Stomach (tissue), 8 donors: ENCODE measurements at regions not wholly inside any gene's neighbourhood (a gene's known extent, or its start where the extent isn't known, plus 50 kb on each side); places are given as distances from the start of the nearest gene placed in this dataset.

ENCODE experiments used
- DNase-seq, 2 donors: peaks; one replicate each; pipeline versions ENCODE4 v3.0.0 to v3.0.0-alpha.2; 2013 to 2019
- H3K27ac ChIP-seq, 5 donors: fragments of 200-600 bp in 4 of 5; sonication (generic) in 4 of 5; one replicate each; pipeline ENCODE4 v1.5.1; 2013 to 2019; ENCODE audit warnings: mild to moderate bottlenecking in 1 of 5, moderate library complexity in 1 of 5
- H3K27me3 ChIP-seq, 3 donors: fragments of 200-600 bp; sonication (generic); one replicate each; pipeline ENCODE4 v1.5.1; 2017 to 2019; ENCODE audit warnings: mixed run types in 1 of 3
- H3K36me3 ChIP-seq, 4 donors: fragments of 200-600 bp; sonication (generic); 1 replicate in 3 of 4; 2 replicates in 1 of 4; pipeline ENCODE4 v1.5.1; 2016 to 2019
- H3K4me1 ChIP-seq, 4 donors: fragments of 200-600 bp; sonication (generic); one replicate each; pipeline ENCODE4 v1.5.1; 2016 to 2019
- H3K4me3 ChIP-seq, 4 donors: fragments of 200-600 bp; sonication (generic) in 3 of 4; one replicate each; pipeline ENCODE4 v1.5.1; 2016 to 2019; ENCODE audit warnings: mild to moderate bottlenecking in 1 of 4
- H3K9me3 ChIP-seq, 4 donors: fragments of 200-600 bp; sonication (generic); one replicate each; pipeline ENCODE4 v1.5.1; 2016 to 2019
- EP300 ChIP-seq: sonication (generic); formaldehyde crosslinking; IDR thresholded peaks from one replicate; pipeline ENCODE4 v1.6.1; 2017; ENCODE audit warnings: antibody characterized with exemption
- POLR2A ChIP-seq, 4 donors: fragments of 450-650 bp; IDR thresholded peaks; one replicate each; pipeline ENCODE4 v1.6.1; 2016; ENCODE audit warnings: antibody characterized with exemption in 4 of 4, control low read depth in 2 of 4, mild to moderate bottlenecking in 1 of 4, moderate library complexity in 1 of 4
- POLR2AphosphoS5 ChIP-seq, 3 donors: sonication (generic); formaldehyde crosslinking; IDR thresholded peaks; one replicate each; pipeline ENCODE4 v1.6.1; 2016; ENCODE audit warnings: antibody characterized with exemption in 3 of 3
- WGBS, 5 donors: extraction: QIAGEN DNeasy Blood & Tissue Kit in 3 of 5; methylation state at CpG; one replicate each; pipeline versions ENCODE4 v1.1.5 to v1.1.7; 2013 to 2018; 5-methylcytosine and 5-hydroxymethylcytosine counted together
- intact Hi-C: fragments of 100-400 bp; cut with DNase I; formaldehyde crosslinking; loops from one replicate; pipeline ENCODE4 v1.15.1; 2023; ENCODE audit warnings: low total_unique reads
- TF ChIP-seq, protein P1 (sequence below), 7 experiments: fragments of 450-650 bp in 4 of 7; fragments of 200-600 bp in 3 of 7; sonication (generic) in 3 of 7; IDR thresholded peaks; one replicate each; pipeline ENCODE4 v1.5.1; 2016 to 2019; ENCODE audit warnings: antibody characterized with exemption in 7 of 7, control low read depth in 2 of 7, mild to moderate bottlenecking in 1 of 7
- donor health status: healthy with polysubstance abuse.
- donor health status: Bipolar disorder and iron deficiency.
- donor health status: healthy.

DNA sequence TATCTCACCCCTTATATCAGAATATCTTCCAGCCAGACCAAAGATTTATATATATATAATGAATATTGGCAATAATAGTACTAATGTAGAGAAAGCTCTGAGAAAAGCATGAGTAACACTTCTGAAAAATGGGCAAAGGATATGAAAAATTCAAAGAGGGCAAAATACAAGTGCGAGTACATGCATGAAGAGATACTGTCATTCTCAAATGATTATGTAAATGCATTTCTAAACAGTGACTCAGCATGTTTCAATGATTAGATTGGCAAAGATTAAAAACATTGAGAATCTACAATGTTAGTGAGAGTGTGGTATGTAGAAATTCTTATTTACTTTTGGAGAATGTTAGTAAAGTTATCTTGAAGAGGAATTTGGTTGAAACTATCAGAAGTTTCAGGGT, 118.3 kb upstream of the NEDD4L start:
- intact Hi-C loops: no loop called here
- H3K36me3 ChIP-seq: no peaks in the 10 kb centered on the region
- TF ChIP-seq, protein P1, sequence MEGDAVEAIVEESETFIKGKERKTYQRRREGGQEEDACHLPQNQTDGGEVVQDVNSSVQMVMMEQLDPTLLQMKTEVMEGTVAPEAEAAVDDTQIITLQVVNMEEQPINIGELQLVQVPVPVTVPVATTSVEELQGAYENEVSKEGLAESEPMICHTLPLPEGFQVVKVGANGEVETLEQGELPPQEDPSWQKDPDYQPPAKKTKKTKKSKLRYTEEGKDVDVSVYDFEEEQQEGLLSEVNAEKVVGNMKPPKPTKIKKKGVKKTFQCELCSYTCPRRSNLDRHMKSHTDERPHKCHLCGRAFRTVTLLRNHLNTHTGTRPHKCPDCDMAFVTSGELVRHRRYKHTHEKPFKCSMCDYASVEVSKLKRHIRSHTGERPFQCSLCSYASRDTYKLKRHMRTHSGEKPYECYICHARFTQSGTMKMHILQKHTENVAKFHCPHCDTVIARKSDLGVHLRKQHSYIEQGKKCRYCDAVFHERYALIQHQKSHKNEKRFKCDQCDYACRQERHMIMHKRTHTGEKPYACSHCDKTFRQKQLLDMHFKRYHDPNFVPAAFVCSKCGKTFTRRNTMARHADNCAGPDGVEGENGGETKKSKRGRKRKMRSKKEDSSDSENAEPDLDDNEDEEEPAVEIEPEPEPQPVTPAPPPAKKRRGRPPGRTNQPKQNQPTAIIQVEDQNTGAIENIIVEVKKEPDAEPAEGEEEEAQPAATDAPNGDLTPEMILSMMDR (IDR thresholded peaks at IDR 0.05): no peak
- TF ChIP-seq POLR2AphosphoS5 (IDR thresholded peaks at IDR 0.05) (no peak), POLR2A (IDR thresholded peaks at IDR 0.05) (no peak), EP300 (no peak)
- no peaks in the 10 kb centered on the region for H3K9me3 ChIP-seq
- DNase-seq: no peak
- no peak overlapping the region for H3K4me3 ChIP-seq
- no peaks in the 10 kb centered on the region for H3K27me3 ChIP-seq
- peaks cover 0 to 5% (median 2%) of the 10 kb centered on the region in 4 donors for H3K4me1 ChIP-seq
- H3K27ac ChIP-seq: no peak overlapping the region
- 69 to 88% (median 74%) methylated on average over 1 of the region's 1 CpG for WGBS, 5 donors

DNA sequence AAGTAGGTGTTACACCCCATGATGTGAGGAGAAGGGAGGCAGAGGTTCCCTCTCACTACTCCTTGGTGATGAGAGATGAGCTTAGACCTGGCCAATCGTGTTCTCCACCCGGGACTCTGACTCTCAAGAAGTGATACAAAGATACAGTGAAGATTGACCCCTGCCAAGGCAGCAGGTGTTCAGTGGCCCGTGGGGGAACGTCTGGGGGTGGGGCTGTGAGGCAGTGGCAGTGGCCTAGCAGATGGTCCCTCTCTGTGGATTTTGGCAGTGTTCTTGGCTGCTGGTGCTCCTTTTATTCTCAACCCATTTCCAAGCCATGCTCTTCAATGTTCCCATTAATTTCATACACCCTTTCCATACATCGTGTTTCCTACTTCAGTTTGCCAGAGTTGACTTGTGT, 120.4 kb upstream of the NEDD4L start:
- intact Hi-C loops: no loop called here
- Histone ChIP-seq H3K4me3 (no peak overlapping the region), H3K4me1 (no peaks in the 10 kb centered on the region), H3K36me3 (no peaks in the 10 kb centered on the region), H3K27ac (no peak overlapping the region), H3K9me3 (no peaks in the 10 kb centered on the region), H3K27me3 (no peaks in the 10 kb centered on the region)
- WGBS, 5 donors: 66 to 79% (median 76%) methylated on average over 5 of the region's 5 CpGs
- no peak for DNase-seq
- TF ChIP-seq EP300 (no peak), POLR2AphosphoS5 (IDR thresholded peaks at IDR 0.05) (no peak), POLR2A (IDR thresholded peaks at IDR 0.05) (no peak)
- TF ChIP-seq, protein P1 (IDR thresholded peaks at IDR 0.05): no peak

DNA sequence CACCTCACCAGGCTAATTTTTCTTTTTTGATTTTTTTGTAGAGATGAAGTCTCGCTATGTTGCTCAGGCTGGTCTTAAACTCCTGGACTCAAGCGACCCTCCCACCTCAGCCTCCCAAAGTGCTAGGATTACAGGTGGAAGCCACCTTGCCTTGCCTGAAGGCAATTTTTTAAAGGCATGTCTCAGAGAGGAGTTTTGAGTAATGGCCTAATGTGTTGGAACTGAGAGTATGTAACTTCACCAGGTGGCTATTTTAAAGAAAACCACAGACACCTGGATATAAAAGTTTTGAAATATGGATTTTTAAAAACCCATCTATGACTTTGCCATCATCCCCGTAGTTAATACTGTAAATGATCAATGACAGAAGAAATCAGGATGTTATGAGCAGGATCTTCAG, 119.8 kb upstream of the ATP8B1 start:
- H3K27ac ChIP-seq: no peak overlapping the region
- no peak for DNase-seq
- H3K36me3 ChIP-seq: no peaks in the 10 kb centered on the region
- no peaks in the 10 kb centered on the region for H3K4me1 ChIP-seq
- 93 to 97% (median 95%) methylated on average over 3 of the region's 3 CpGs for WGBS, 5 donors
- no peak overlapping the region for H3K4me3 ChIP-seq
- intact Hi-C loops: no loop called here
- TF ChIP-seq, protein P1 (IDR thresholded peaks at IDR 0.05): no peak
- TF ChIP-seq POLR2AphosphoS5 (IDR thresholded peaks at IDR 0.05): no peak
- TF ChIP-seq EP300: no peak
- TF ChIP-seq POLR2A (IDR thresholded peaks at IDR 0.05): no peak
- H3K9me3 ChIP-seq: no peaks in the 10 kb centered on the region
- no peaks in the 10 kb centered on the region for H3K27me3 ChIP-seq

DNA sequence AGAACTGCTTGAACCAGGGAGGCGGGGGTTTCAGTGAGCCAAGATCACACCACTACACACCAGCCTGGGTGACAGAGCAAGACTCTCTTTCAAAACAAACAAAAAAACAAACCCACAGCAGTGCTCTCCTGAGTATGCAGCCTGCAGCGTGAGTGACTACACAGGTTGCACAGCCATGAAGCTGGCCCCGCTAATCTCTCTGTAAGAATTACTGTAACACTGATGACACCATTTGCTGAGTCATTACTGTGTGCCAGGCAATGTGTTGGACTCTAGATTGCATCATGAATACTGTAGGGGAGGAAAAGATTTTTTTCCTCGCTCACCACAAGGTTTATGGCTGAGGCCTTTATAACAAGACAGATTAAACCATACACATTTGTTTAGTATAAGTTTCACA, 118.6 kb upstream of the ATP8B1 start:
- Histone ChIP-seq H3K27ac (no peak overlapping the region), H3K9me3 (no peaks in the 10 kb centered on the region), H3K4me3 (no peak overlapping the region), H3K27me3 (no peaks in the 10 kb centered on the region), H3K4me1 (peaks cover 0 to under 1% (median 0%) of the 10 kb centered on the region in 4 donors), H3K36me3 (no peaks in the 10 kb centered on the region)
- WGBS, 5 donors: 90 to 100% (median 94%) methylated on average over 4 of the region's 4 CpGs
- DNase-seq: no peak
- intact Hi-C loops: no loop called here
- TF ChIP-seq POLR2AphosphoS5 (IDR thresholded peaks at IDR 0.05): no peak
- TF ChIP-seq EP300: no peak
- TF ChIP-seq, protein P1 (IDR thresholded peaks at IDR 0.05): no peak
- TF ChIP-seq POLR2A (IDR thresholded peaks at IDR 0.05): no peak
